GM21576 (cell line): ENCODE measurements at regions not wholly inside any gene's neighbourhood (a gene's known extent, or its start where the extent isn't known, plus 50 kb on each side); places are given as distances from the start of the nearest gene placed in this dataset.

Source experiments
- ATAC-seq: cut with Tn5 transposase; IDR thresholded peaks from one replicate; pipeline ENCODE4 v1.9.1; 2021; ENCODE audit warnings: mild to moderate bottlenecking, moderate library complexity; ENCODE audit not compliant: unreplicated experiment

GRCh38 chr2:41937464-41937906, 110.3 kb upstream of the PKDCC start:
- ATAC-seq, result no peak

- ATAC-seq, result no peak
Observed at GRCh38 chr2:41937921-41938708, 109.7 kb upstream of the PKDCC start.

GRCh38 chr2:41940060-41940744, 107.6 kb upstream of the PKDCC start:
- no peak for ATAC-seq

- ATAC-seq, result no peak
Observed at GRCh38 chr2:41940745-41941063, 107.1 kb upstream of the PKDCC start.

- no peak for ATAC-seq
Observed at GRCh38 chr2:41941831-41942230, 106.0 kb upstream of the PKDCC start.

- no peak for ATAC-seq
Observed at GRCh38 chr2:41942278-41942677, 105.5 kb upstream of the PKDCC start.

- no peak for ATAC-seq
Observed at GRCh38 chr2:41943159-41943558, 104.7 kb upstream of the PKDCC start.

- ATAC-seq, result no peak
Observed at GRCh38 chr2:41944220-41944880, 103.5 kb upstream of the PKDCC start.

GRCh38 chr2:41947701-41948396, 100.0 kb upstream of the PKDCC start:
- ATAC-seq, result no peak

- no peak for ATAC-seq
Observed at GRCh38 chr2:41948397-41948763, 99.4 kb upstream of the PKDCC start.

GRCh38 chr2:41949091-41949882, 98.5 kb upstream of the PKDCC start:
- no peak for ATAC-seq

GRCh38 chr2:41949883-41950665, 97.7 kb upstream of the PKDCC start:
- ATAC-seq, result no peak

GRCh38 chr2:41950666-41950960, 97.2 kb upstream of the PKDCC start:
- ATAC-seq, result no peak

GRCh38 chr2:41954304-41955291, 93.2 kb upstream of the PKDCC start:
- ATAC-seq, result no peak

- ATAC-seq, result peak; percentile 60
Observed at GRCh38 chr2:41955316-41956043, 92.3 kb upstream of the PKDCC start.

GRCh38 chr2:41957431-41957830, 90.4 kb upstream of the PKDCC start:
- no peak for ATAC-seq

- ATAC-seq, result no peak
Observed at GRCh38 chr2:41958251-41958650, 89.6 kb upstream of the PKDCC start.

GRCh38 chr2:41958775-41959174, 89.0 kb upstream of the PKDCC start:
- no peak for ATAC-seq
